IMR-90 (cell line): ENCODE measurements at regions not wholly inside any gene's neighbourhood (a gene's known extent, or its start where the extent isn't known, plus 50 kb on each side); places are given as distances from the start of the nearest gene placed in this dataset.

ENCODE experiments used
- ATAC-seq: fragments of 200-7000 bp; cut with Tn5 transposase; 2 replicates; pipeline ENCODE4 v1.9.1; 2020; ENCODE audit warnings: low read depth, mild to moderate bottlenecking, moderate library complexity
- BruUV-seq: library from RNA; stranded (reverse); fragments of 400-500 nt; replicated peaks from 2 replicates; lab custom pipeline; 2021; lab: Mats Ljungman, UMichigan
- CTCF ChIA-PET: fragments of 300-600 bp; formaldehyde crosslinking; extraction: SDS; loops from one replicate; lab custom pipeline; 2021; ENCODE audit warnings: antibody characterized with exemption; lab: Yijun Ruan, JAX
- POLR2A ChIA-PET: fragments of 300-600 bp; sonication (Branson Sonifier 250); formaldehyde crosslinking; loops from one replicate; lab custom pipeline; 2022; ENCODE audit warnings: antibody characterized with exemption; ENCODE audit not compliant: unreplicated experiment; lab: Charles Lee
- DNase-seq: peaks from one replicate; pipeline ENCODE4 v3.0.0; 2013
- H2AFZ ChIP-seq: replicated peaks from 2 replicates; pipeline ENCODE3; 2013; ENCODE audit warnings: low read length, mild to moderate bottlenecking; ENCODE audit not compliant: poor library complexity
- H2AK5ac ChIP-seq: 2 replicates; pipeline ENCODE4 v1.6.1; 2013; ENCODE audit warnings: low read depth, low read length, inconsistent platforms
- H2AK9ac ChIP-seq: replicated peaks from 2 replicates; pipeline ENCODE3; 2013; ENCODE audit warnings: mild to moderate bottlenecking, low read depth, low read length, moderate library complexity; ENCODE audit not compliant: poor library complexity
- H2BK120ac ChIP-seq: 2 replicates; pipeline ENCODE4 v1.6.1; 2013; ENCODE audit warnings: low read depth, low read length, inconsistent platforms
- H2BK15ac ChIP-seq: 3 replicates; pipeline ENCODE4 v1.6.1; 2013; ENCODE audit warnings: low read depth, low read length, inconsistent platforms
- H2BK20ac ChIP-seq: 2 replicates; pipeline ENCODE4 v1.6.1; 2013; ENCODE audit warnings: low read depth, mild to moderate bottlenecking, inconsistent platforms, low read length, moderate library complexity
- H2BK5ac ChIP-seq: 2 replicates; pipeline ENCODE4 v1.6.1; 2013; ENCODE audit warnings: mild to moderate bottlenecking, low read depth, low read length, inconsistent platforms; ENCODE audit not compliant: poor library complexity, severe bottlenecking
- H3K14ac ChIP-seq: replicated peaks from 2 replicates; pipeline ENCODE4 v1.6.1; 2013; ENCODE audit warnings: low read depth, low read length, inconsistent platforms
- H3K18ac ChIP-seq: 2 replicates; pipeline ENCODE4 v1.6.1; 2013; ENCODE audit warnings: low read depth, low read length, control low read depth
- H3K23ac ChIP-seq: 2 replicates; pipeline ENCODE4 v1.6.1; 2013; ENCODE audit warnings: low read depth, low read length, inconsistent platforms
- H3K27ac ChIP-seq: 2 replicates; pipeline ENCODE4 v1.5.1; 2013; ENCODE audit warnings: mild to moderate bottlenecking, control low read depth, low read length; ENCODE audit not compliant: insufficient read depth
- H3K27me3 ChIP-seq: 2 replicates; pipeline ENCODE4 v1.6.1; 2013; ENCODE audit warnings: low read length; ENCODE audit not compliant: control insufficient read depth, insufficient read depth
- H3K36me3 ChIP-seq: 2 replicates; pipeline ENCODE4 v1.6.1; 2013; ENCODE audit warnings: low read length, mixed read lengths; ENCODE audit not compliant: control insufficient read depth, insufficient read depth
- H3K4ac ChIP-seq: 2 replicates; pipeline ENCODE4 v1.6.1; 2013; ENCODE audit warnings: low read depth, low read length, inconsistent platforms
- H3K4me1 ChIP-seq: 2 replicates; pipeline ENCODE4 v1.6.1; 2013; ENCODE audit warnings: low read length, mixed read lengths; ENCODE audit not compliant: control insufficient read depth, insufficient read depth
- H3K4me2 ChIP-seq: 2 replicates; pipeline ENCODE4 v1.6.1; 2013; ENCODE audit warnings: low read depth, mild to moderate bottlenecking, control low read depth, low read length, moderate library complexity
- H3K4me3 ChIP-seq: 2 replicates; pipeline ENCODE4 v1.5.1; 2013; ENCODE audit warnings: low read depth, mild to moderate bottlenecking, control low read depth, low read length, moderate library complexity; ENCODE audit not compliant: insufficient read depth
- H3K56ac ChIP-seq: 2 replicates; pipeline ENCODE4 v1.6.1; 2013; ENCODE audit warnings: low read length, inconsistent platforms; ENCODE audit not compliant: insufficient read depth; ENCODE audit errors: extremely low read depth
- H3K79me1 ChIP-seq, 2 experiments: 2 replicates each; pipeline ENCODE4 v1.6.1; 2013; ENCODE audit warnings: low read length in 2 of 2, inconsistent platforms in 1 of 2, low read depth in 1 of 2
- H3K9ac ChIP-seq: 2 replicates; pipeline ENCODE4 v1.6.1; 2013; ENCODE audit warnings: low read depth, low read length, control low read depth
- H3K9me1 ChIP-seq: 2 replicates; pipeline ENCODE4 v1.6.1; 2013; ENCODE audit warnings: low read length, inconsistent platforms; ENCODE audit not compliant: insufficient read depth
- H3K9me3 ChIP-seq: 2 replicates; pipeline ENCODE4 v1.6.1; 2013; ENCODE audit warnings: low read length; ENCODE audit not compliant: control insufficient read depth, insufficient read depth
- H4K20me1 ChIP-seq: 2 replicates; pipeline ENCODE4 v1.6.1; 2013; ENCODE audit warnings: low read length, inconsistent platforms; ENCODE audit not compliant: insufficient read depth
- H4K5ac ChIP-seq: 2 replicates; pipeline ENCODE4 v1.6.1; 2013; ENCODE audit warnings: mild to moderate bottlenecking, low read depth, low read length, control low read depth
- H4K8ac ChIP-seq, 2 experiments: 2 replicates each; pipeline ENCODE4 v1.6.1; 2013; ENCODE audit warnings: low read depth in 2 of 2, low read length in 2 of 2, control low read depth in 1 of 2, inconsistent platforms in 1 of 2
- H4K91ac ChIP-seq: 2 replicates; pipeline ENCODE4 v1.6.1; 2013; ENCODE audit warnings: low read depth, low read length, inconsistent platforms; ENCODE audit not compliant: insufficient read depth
- BHLHE40 ChIP-seq: fragments of 150-350 bp; IDR thresholded peaks from 2 replicates; pipeline ENCODE4 v1.6.1; 2016; ENCODE audit warnings: mild to moderate bottlenecking, low read depth, low read length
- CEBPB ChIP-seq: IDR thresholded peaks from 2 replicates; pipeline ENCODE4 v1.6.1; 2012; ENCODE audit warnings: low read depth, low read length, improper control_type of control experiment
- CTCF ChIP-seq: conservative IDR thresholded peaks from 2 replicates; pipeline ENCODE4 v1.5.1; 2012; ENCODE audit warnings: mild to moderate bottlenecking, low read depth, low read length, improper control_type of control experiment
- ELK1 ChIP-seq: fragments of 150-350 bp; IDR thresholded peaks from 2 replicates; pipeline ENCODE4 v1.6.1; 2016; ENCODE audit warnings: low read depth, mild to moderate bottlenecking, low read length, moderate library complexity, borderline replicate concordance
- FOS ChIP-seq: fragments of 150-350 bp; IDR thresholded peaks from 2 replicates; pipeline ENCODE4 v1.6.1; 2016; ENCODE audit warnings: low read depth, low read length
- MAZ ChIP-seq: IDR thresholded peaks from 2 replicates; pipeline ENCODE4 v1.6.1; 2012; ENCODE audit warnings: low read depth, mild to moderate bottlenecking, low read length, improper control_type of control experiment, moderate library complexity, borderline replicate concordance
- MXI1 ChIP-seq: IDR thresholded peaks from 2 replicates; pipeline ENCODE4 v1.6.1; 2012; ENCODE audit warnings: low read depth, mild to moderate bottlenecking, low read length, moderate library complexity, borderline replicate concordance
- NFE2L2 ChIP-seq: fragments of 150-350 bp; IDR thresholded peaks from 2 replicates; pipeline ENCODE4 v1.6.1; 2016; ENCODE audit warnings: low read depth, mild to moderate bottlenecking, low read length
- RAD21 ChIP-seq: IDR thresholded peaks from 2 replicates; pipeline ENCODE4 v1.6.1; 2012; ENCODE audit warnings: low read length, improper control_type of control experiment
- RCOR1 ChIP-seq: IDR thresholded peaks from 2 replicates; pipeline ENCODE4 v1.6.1; 2012; ENCODE audit warnings: mild to moderate bottlenecking, low read length, improper control_type of control experiment; ENCODE audit not compliant: insufficient replicate concordance
- RFX5 ChIP-seq: IDR thresholded peaks from 2 replicates; pipeline ENCODE4 v1.8.0; 2012; ENCODE audit warnings: low read depth, mild to moderate bottlenecking, low read length, moderate library complexity
- SMC3 ChIP-seq: fragments of 150-350 bp; IDR thresholded peaks from 2 replicates; pipeline ENCODE4 v1.6.1; 2016; ENCODE audit warnings: low read depth, mild to moderate bottlenecking, antibody characterized with exemption, low read length, moderate library complexity
- USF2 ChIP-seq: fragments of 150-350 bp; IDR thresholded peaks from 2 replicates; pipeline ENCODE4 v1.6.1; 2017; ENCODE audit warnings: mild to moderate bottlenecking, antibody characterized with exemption, low read length, low read depth
- WGBS, 2 experiments: methylation state at CpG; one replicate each; pipeline versions ENCODE4 v1.1.5 to v1.1.7; 2013; ENCODE audit warnings: missing lambda C conversion rate in 2 of 2; ENCODE audit not compliant: insufficient read length in 1 of 2; ENCODE audit errors: extremely low coverage in 2 of 2; 5-methylcytosine and 5-hydroxymethylcytosine counted together
- dilution Hi-C: fragments of 300-500 bp; cut with HindIII; formaldehyde crosslinking; loops from one replicate; pipeline ENCODE4 v1.14.3; 2018; ENCODE audit warnings: low sequenced_read_pairs; ENCODE audit not compliant: unreplicated experiment
- in situ Hi-C: fragments of 300-500 bp; cut with MboI; formaldehyde crosslinking; loops from 3 replicates; pipeline ENCODE4 v1.14.3; 2019; ENCODE audit warnings: low sequenced_read_pairs, inconsistent platforms, mixed read lengths
- intact Hi-C: fragments of 100-400 bp; cut with micrococcal nuclease; formaldehyde crosslinking; loops from 2 replicates; pipeline ENCODE4 v1.10.0; 2022

- Histone ChIP-seq H3K18ac (no peak overlapping the region), H3K79me1 (no peaks in the 10 kb centered on the region), H2BK15ac (no peak overlapping the region), H4K8ac (no peak overlapping the region), H2BK20ac (no peak overlapping the region), H3K9ac (no peak overlapping the region), H2AFZ (no peak overlapping the region), H3K4me1 (peaks cover 2% of the 10 kb centered on the region; the same call in 1 of the 2 replicates), H3K36me3 (no peaks in the 10 kb centered on the region), H3K27ac (no peak overlapping the region), H2BK120ac (no peak overlapping the region), H3K4ac (no peak overlapping the region), H4K91ac (no peak overlapping the region), H2AK9ac (no peak overlapping the region), H3K4me3 (no peak overlapping the region), H3K9me1 (no peaks in the 10 kb centered on the region), H4K20me1 (no peaks in the 10 kb centered on the region), H3K27me3 (no peaks in the 10 kb centered on the region), H2BK5ac (no peak overlapping the region), H3K4me2 (no peak overlapping the region), H4K5ac (no peak overlapping the region), H3K23ac (no peak overlapping the region), H3K14ac (no peak overlapping the region), H3K9me3 (peaks cover 3% of the 10 kb centered on the region), H3K56ac (no peak overlapping the region), H2AK5ac (no peak overlapping the region)
- dilution Hi-C loops = no loop called here
- in situ Hi-C loops = no loop called here
- no TSS peak for BruUV-seq
- POLR2A ChIA-PET = no interaction called here
- DNase-seq = no peak
- CTCF ChIA-PET = interaction anchor here (0.5 kb wide), 1 partner anchor 79 kb away, joined by 3 read pairs; no protein-coding TSS in a partner anchor
- intact Hi-C loops = no loop called here
- TF ChIP-seq RAD21 (no peak), MXI1 (no peak), FOS (no peak), RFX5 (no peak), BHLHE40 (no peak), CEBPB (no peak), USF2 (no peak), RCOR1 (no peak), ELK1 (no peak), NFE2L2 (no peak), CTCF (no peak), MAZ (no peak), SMC3 (no peak)
- no peak for ATAC-seq
- WGBS, 2 experiments = no CpG with 5 or more reads among the region's 3 CpGs
Observed at GRCh38 chr1:192741095-192741494, 67.7 kb upstream of the RGS2 start.
